ENCODE measurements at regions not wholly inside any gene's neighbourhood (a gene's known extent, or its start where the extent isn't known, plus 50 kb on each side); places are given as distances from the start of the nearest gene placed in this dataset.

DNA sequence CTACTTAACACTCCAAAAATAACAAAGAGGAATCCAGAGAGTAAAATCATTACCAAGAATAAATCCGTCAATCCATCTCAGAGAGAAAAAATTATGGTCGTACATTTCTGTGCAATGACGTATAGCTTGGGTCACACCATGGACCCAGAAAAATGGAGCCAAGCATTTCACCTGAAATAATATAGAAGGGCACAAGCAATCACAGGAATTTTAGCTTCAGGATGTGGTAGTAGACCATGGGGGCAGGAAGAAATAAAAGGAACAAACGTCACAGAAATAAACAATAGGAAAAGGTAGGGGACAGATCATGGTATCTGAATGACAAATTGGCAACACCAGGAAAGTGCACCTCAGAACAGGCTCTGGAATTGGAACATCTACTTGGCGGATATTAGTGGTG, 231.0 kb downstream of the PLK2 start:
- in situ Hi-C loops (cut with HindIII; ENCODE audit: low sequenced_read_pairs): no loop called here
- no peak for DNase-seq (ENCODE audit: low spot score)

DNA sequence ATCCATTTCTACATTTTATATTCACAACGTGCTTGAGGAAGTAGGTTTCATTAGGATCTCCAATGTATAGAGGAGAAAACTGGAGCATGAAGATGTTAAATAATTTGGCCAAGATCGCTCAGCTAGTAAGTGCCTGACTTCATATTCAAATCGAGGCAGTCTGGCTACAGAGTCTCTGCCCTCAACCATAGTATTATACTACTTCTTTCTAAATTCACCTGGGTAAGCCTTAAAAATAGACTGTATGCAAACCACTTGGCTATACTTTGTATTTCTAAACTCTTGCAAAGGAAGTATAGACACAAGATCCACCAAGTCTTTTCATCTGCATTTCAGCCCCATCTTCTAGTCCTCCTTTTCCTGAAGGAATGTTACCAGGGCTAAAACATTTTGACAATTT, 232.0 kb downstream of the PLK2 start:
- no peak for DNase-seq (ENCODE audit: low spot score)
- in situ Hi-C loops (cut with HindIII; ENCODE audit: low sequenced_read_pairs): no loop called here

DNA sequence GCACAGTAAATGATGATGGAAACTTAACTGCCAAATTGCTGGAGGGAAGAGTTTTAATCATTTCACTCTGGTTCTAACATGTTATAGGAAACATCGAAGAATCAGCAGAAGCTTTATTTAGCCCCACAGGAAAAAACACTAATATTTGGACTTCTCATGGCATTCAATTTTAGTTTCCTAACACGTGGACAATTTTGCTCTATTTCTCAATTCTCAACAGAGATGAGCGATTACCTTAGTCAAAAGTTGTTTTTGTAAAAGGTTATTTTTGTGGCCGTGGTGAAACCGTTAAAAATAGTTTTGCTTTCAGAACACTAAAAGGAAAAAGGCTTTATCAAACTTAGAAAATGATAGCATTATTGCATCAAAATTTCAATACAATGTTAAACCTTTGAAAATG, 235.2 kb downstream of the PLK2 start:
- in situ Hi-C loops (cut with HindIII; ENCODE audit: low sequenced_read_pairs): no loop called here
- DNase-seq (ENCODE audit: low spot score): no peak

DNA sequence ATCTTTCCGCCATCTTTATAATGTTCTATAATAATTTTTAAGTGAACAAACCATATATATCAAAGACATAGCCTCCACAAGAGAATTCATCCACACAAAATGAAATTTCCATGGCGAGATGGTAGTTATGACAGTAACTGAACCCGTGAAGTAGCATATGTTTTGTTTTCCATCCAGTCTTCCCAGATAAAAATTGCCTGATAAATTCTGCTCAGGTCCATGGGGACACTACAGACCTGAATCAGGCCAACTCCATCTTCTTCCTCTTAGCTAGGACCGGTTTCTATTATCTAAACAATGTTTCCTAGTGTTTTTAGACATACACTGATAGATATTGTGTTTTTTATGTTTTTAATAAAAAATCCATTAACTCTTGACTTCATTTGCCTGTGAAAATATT, 235.7 kb downstream of the PLK2 start:
- DNase-seq (ENCODE audit: low spot score): no peak
- in situ Hi-C loops (cut with HindIII; ENCODE audit: low sequenced_read_pairs): no loop called here

DNA sequence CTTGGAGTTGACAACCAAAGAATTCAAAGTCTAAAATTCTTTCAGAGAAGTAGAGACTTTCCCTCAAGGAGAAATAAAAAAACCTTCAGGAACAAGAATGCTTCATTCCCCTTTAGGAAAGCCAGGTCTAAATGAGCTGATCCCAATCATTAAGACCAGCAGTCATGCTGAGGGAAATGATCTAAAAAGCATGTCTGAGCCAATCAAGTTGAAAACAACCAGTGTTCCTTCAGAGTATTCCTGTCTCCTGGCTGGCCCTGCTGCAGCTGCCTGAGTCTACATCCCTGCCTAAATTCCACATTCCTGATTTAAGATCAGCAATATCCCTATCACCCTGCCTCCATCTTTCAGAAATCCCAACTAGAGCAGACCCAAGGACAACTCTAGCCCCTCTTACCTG, 244.5 kb downstream of the PLK2 start:
- in situ Hi-C loops (cut with HindIII; ENCODE audit: low sequenced_read_pairs): no loop called here
- no peak for DNase-seq (ENCODE audit: low spot score)

DNA sequence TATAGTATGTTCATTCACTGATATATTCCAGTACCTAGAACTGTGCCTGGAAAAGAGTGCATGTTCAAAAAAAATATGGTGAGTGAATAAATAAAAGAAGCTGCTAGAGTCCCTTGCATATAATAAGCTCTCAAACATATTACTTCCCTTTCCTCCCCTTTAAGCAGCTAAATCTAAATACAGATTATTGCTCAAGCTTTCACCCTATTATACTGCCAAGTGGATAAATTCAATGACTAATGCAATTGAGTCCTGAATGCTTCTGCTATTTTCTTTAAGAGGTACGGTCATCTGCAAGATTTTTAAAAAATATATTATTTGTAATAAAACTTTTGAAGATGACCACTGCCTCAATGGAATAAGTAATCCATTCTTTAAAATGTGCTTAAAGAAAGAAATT, 248.4 kb downstream of the PLK2 start:
- in situ Hi-C loops (cut with HindIII; ENCODE audit: low sequenced_read_pairs): no loop called here

DNA sequence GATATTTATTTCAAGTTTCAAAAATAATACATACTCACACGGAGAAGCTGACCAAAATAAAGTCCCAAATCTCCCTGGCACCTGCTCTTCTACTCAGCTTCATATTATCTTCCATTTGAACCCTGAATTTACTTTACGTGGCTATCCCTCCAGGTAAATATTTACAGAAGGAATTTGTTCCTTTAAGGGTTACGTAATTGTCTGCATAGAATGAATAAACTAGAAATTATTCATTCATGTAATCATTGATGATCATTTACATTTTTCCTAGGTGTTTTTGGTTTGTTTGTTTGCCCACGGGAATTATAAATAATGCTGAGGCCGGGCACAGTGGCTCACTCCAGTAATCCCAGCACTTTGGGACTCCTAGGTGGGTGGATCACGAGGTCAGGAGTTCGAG, 251.2 kb downstream of the PLK2 start:
- in situ Hi-C loops (cut with HindIII; ENCODE audit: low sequenced_read_pairs): no loop called here
- no peak for DNase-seq (ENCODE audit: low spot score)

More for the DNA sequence above, 248.4 kb downstream of the PLK2 start:
- no peak for DNase-seq (ENCODE audit: low spot score)

DNA sequence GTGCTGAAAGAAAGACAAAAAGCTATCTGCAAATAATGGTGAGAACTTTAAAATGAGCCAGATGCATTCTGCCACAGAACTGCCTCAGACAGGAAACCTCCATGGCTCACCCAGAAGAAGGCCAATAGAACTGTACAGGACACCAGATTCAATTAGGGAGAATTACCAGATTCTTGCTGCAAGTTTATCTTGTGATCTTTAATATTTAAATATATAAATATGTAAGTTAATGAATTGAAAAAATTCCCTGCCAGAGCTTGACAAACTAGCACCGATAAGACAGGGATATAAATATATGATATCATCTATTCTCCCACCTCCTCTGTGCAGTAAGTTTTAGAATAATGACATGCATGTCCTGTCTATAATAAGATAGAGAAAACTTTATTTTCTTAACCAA, 252.8 kb downstream of the PLK2 start:
- no peak for DNase-seq (ENCODE audit: low spot score)
- in situ Hi-C loops (cut with HindIII; ENCODE audit: low sequenced_read_pairs): no loop called here

DNA sequence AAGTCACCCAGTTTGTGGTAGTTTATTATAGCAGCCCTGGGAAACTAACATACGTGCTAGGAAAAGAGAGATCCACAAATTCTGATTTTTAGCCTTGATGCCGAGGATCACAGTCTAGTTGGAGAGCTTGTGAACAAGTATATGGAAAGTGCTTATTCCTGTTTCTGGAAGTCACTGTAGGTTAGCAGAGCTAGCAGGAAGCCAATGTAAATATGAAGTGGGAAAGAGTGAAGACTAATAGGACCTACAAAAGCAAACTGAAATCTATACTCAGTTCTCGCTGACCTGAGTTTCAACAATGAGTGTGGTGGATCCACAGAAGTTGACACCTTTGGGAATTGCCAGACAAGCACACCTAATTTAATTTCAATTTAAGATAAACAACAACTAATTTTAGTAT, 254.9 kb downstream of the PLK2 start:
- in situ Hi-C loops (cut with HindIII; ENCODE audit: low sequenced_read_pairs): no loop called here

DNA sequence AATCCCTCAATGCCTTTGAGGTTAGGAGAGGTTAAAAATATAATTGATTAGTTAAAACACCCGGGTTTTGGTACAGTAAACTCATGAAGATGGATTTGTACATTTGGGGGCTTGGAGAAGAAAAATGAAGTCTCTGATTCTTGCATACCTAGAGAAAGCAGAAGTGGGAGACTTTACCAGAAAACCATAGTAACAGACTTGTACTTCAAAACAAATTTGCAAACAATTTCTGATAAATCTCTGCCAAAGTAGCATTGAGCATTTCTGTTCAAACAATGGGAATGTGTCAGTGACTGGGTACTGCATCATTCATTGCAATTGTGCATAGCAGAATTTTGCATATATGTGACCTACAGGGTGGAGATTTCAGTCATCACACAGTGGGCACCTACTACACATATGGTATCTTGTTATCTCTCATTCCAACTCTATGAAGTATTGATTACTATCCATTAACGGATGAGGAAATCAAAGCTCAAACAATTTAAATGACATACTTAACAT, 256.9 kb downstream of the PLK2 start:
- no peak for DNase-seq (ENCODE audit: low spot score)
- in situ Hi-C loops (cut with HindIII; ENCODE audit: low sequenced_read_pairs): no loop called here

More for the DNA sequence above, 254.9 kb downstream of the PLK2 start:
- DNase-seq (ENCODE audit: low spot score): no peak

DNA sequence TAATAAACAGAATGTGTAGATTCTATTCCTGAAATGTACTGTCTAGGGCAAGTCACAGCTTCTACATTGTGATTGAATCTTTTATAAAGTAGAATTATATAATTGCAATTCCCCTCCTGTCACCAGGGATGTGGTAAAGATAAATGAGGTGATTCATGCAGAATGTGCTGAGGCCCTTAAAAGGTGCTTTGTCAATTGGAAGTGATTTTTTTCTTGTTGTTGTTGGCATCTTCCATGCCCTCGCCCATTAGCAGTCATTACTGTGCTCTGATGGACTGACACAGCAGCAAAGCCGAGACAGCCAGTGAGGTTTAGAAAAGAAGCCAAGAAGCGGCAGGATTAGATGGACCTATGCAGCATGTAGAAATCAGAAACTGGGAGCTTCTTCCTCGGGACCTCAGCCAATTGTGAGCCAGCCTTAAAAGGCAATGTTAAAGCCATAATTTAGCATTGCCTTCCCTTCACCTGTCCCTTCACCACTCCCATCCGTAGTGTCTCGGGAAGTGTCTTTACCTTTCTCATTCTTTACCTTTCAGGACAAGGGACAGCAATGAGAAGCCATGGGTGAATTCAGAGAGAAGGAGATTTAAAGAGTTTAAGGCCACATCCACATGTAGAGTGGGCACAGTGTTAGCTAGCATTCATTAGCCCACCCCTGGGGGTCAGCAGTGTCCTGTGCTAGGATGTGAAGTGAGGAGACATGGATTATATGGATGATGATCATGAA, 257.8 kb downstream of the PLK2 start:
- DNase-seq (ENCODE audit: low spot score): no peak
- in situ Hi-C loops (cut with HindIII; ENCODE audit: low sequenced_read_pairs): no loop called here

DNA sequence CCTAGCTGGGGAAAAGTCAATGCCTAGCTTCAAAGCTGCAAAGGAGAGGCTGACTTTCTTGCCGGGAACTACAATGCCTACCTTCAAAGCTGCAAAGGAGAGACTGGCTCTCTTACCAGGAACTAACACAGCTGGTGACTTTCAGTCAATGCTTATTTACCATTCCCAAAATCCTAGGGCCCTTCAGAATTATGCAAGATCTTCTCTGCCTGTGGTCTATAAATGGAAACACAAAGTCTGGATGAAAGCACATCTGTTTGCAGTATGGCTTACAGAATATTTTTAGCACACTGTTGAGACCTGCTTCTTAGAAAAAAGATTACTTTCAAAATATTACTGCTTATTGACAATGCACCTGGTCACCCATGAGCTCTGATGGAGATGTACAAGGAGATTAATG, 259.4 kb downstream of the PLK2 start:
- in situ Hi-C loops (cut with HindIII; ENCODE audit: low sequenced_read_pairs): no loop called here
- DNase-seq (ENCODE audit: low spot score): no peak

DNA sequence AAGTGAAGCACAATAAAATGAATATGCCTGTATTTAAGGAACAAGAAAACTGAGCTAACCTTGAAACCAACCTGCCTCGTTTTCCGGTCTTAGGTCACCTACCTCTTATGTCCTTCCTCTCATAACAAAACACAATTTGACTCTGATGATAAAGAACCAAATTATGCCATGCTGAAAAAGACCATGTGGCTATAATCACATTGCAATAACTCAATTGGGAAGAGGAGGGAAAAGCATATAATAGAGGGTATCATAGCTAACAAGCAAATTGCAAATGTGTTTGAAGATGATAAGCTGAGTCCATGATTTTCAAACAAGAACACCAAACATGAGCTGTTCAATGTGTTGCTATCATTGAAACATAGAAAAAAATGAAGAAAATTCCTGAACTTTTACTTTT, 260.8 kb downstream of the PLK2 start:
- no peak for DNase-seq (ENCODE audit: low spot score)
- in situ Hi-C loops (cut with HindIII; ENCODE audit: low sequenced_read_pairs): no loop called here

DNA sequence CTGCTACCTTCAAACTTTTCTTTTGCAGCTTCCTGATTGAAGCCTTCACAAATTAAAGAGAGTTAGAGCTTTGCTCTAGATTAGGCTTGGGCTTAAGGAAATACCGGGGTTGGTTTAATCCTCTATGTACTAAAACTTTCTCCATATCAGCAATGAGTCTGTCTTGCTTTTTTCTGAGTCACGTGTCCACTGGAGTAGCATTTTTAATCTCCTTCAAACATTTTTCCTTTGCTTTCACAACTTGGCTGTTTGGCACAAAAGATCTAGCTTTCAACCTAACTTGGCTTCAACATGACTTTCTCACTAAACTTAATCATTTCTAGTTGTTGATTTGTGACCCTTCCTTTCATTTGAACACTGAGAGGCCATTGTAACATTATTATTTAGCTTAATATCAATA, 261.6 kb downstream of the PLK2 start:
- no peak for DNase-seq (ENCODE audit: low spot score)
- in situ Hi-C loops (cut with HindIII; ENCODE audit: low sequenced_read_pairs): no loop called here

DNA sequence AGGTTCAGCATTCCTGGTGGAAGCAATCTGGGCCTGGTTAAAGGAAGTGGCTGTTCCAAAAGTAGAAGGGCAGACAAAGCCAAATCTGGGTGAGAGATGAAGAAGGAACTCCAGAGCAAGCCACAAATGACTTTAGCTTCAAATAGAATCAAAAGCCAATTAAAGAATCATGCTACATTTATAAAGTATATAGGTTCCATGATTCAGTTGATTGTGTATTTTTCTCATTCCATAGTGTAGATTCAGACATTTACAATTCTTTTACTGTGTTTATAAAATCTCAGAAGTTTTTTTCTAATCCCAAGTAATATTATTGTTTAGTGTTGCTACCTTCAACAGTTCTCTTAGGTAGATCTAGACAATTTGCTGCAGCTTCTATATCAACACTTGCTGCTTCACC, 262.0 kb downstream of the PLK2 start:
- in situ Hi-C loops (cut with HindIII; ENCODE audit: low sequenced_read_pairs): no loop called here
- no peak for DNase-seq (ENCODE audit: low spot score)

DNA sequence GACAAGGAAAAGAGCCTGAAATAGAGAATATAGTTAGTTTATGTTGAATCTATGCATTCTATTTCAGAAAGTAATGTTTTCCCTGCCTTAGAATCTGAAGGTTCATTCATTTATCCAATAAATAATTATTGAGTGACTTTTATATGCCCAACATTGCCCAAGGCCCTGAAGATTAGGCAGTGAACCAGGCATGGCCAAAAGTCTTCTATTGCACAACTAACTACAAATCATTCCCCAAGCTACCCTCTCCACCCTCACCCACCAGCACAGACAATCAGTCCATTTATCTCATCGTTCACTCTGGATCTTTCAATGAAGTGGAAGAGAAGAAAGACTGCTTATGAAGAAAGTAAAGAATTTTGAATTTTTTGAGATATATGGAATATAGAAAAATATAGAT, 268.4 kb downstream of the PLK2 start:
- in situ Hi-C loops (cut with HindIII; ENCODE audit: low sequenced_read_pairs): no loop called here

DNA sequence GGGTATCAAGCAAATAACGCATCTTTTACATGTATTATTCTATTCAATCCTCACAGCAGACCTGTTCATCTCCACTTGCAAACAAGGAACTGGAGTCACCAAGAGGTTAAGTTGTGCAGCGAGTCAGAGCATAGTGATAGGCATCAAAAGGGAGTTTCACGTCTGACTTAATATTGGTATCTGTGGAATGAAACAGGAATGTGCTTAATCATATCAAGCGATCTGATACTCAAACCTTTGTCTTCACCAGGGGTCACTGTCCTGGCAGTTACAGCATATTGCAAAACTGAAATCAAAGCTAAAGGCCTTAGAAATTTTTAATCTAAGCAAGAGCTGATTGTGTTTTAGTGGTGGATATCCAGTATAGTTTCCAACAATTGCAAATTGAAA, 271.6 kb downstream of the PLK2 start:
- DNase-seq (ENCODE audit: low spot score): no peak
- in situ Hi-C loops (cut with HindIII; ENCODE audit: low sequenced_read_pairs): no loop called here

More for the DNA sequence above, 268.4 kb downstream of the PLK2 start:
- DNase-seq (ENCODE audit: low spot score): no peak

DNA sequence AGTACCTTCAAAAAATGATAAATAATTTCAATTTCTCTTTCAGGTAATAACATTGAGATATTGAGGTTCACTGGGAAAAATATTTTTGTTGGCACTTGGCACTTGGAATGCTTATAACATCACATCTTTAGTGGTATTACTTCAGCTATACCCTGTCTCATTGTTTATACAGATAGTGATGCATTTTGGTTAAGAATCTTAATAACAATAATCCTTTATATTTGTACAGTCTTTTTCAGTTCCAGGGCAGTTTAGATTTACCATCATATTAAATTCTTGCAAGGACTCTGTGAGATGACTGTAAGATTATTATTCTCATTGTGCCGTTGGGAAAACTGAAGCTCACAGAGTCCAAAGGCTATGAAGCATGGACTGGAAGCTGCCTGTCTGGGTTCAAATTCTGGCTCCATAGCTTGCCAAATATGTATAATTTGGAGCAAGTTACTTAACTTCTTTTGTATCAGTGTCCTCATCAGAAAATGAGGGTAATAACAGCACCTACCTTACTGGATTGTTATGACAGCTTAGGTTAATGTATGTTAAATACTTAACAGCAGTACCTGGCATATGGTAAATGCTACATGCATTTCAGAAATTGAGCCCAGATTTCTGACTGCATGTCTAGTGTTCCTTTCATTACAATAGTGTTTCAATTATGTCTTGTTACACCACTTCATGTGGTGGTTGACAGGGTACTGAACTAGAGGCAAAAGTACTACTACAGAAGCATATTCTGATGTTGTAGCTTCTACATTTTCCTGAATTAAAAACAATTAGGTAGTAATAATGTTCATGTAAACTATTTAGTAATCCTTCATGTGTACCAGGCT, 272.2 kb downstream of the PLK2 start:
- no peak for DNase-seq (ENCODE audit: low spot score)
- in situ Hi-C loops (cut with HindIII; ENCODE audit: low sequenced_read_pairs): no loop called here

DNA sequence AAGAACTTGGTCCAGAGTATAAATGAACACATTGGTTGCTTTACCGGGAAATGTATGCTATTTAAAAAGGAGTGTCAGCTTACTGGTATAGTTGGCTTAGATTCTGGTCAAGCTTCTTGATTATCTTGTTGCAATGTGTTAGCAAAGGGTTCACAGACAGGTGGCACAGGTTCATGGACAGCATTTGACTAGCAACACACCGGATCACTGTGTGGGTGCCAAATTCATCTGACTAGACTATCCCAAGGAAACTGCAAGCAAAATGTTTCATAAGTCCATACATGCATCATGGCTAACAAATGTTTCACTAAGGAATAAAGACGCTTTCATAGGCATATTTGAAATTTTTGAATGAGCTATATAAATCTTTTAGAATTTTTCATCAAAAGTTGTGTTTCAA, 274.1 kb downstream of the PLK2 start:
- in situ Hi-C loops (cut with HindIII; ENCODE audit: low sequenced_read_pairs): no loop called here
- no peak for DNase-seq (ENCODE audit: low spot score)

DNA sequence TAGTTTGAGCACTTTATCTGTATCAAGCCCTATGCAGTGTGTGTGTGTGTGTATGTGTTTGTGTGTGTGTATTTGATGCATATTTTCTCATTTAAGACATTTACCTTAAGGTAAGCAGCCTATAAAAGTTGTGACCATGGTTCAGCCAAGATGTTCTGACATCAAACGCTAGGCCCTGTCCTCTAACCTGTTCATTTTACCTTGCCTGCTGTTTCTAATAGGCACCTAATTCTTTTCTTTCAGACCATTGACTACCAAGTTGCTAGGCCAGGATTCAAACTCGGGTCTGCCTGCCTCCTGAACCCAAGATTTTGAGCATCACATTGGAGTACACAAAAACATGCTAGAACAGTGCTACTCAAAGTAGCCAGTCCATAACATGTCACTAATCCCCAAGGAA, 274.5 kb downstream of the PLK2 start:
- DNase-seq (ENCODE audit: low spot score): no peak
- in situ Hi-C loops (cut with HindIII; ENCODE audit: low sequenced_read_pairs): no loop called here

DNA sequence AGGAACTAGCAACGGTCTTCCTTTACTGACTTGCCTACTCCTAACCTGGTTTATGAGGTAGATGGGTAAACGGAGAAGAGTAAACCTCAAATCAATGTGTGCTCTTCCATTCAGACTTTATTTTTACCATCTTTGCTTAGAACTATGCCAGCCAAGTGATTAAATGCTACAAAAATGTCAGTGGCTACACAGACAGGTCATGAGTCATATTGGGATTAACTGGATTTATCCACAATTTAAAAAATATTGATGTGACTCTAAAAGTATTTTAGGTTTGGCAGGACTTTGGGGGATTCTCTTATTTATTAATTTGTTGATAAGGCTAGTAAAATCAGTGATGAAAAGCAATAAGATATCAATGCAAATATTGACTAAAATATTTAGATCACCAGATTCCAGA, 275.0 kb downstream of the PLK2 start:
- in situ Hi-C loops (cut with HindIII; ENCODE audit: low sequenced_read_pairs): no loop called here
- DNase-seq (ENCODE audit: low spot score): no peak
